Stomach smooth muscle (tissue), 2 donors: ENCODE measurements at regions not wholly inside any gene's neighbourhood (a gene's known extent, or its start where the extent isn't known, plus 50 kb on each side); places are given as distances from the start of the nearest gene placed in this dataset.

ENCODE experiments used
- H3K27ac ChIP-seq: one replicate; pipeline ENCODE4 v1.7.0; 2013; ENCODE audit warnings: mild to moderate bottlenecking, low read length, inconsistent platforms
- H3K27me3 ChIP-seq, 2 donors: one replicate each; pipeline ENCODE4 v1.7.0; 2013; ENCODE audit warnings: low read length in 2 of 2; ENCODE audit not compliant: insufficient read depth in 2 of 2, control insufficient read depth in 1 of 2
- H3K36me3 ChIP-seq, 2 donors: one replicate each; pipeline ENCODE4 v1.7.0; 2013; ENCODE audit warnings: low read length in 2 of 2; ENCODE audit not compliant: control insufficient read depth in 2 of 2, insufficient read depth in 2 of 2
- H3K4me1 ChIP-seq: one replicate; pipeline ENCODE4 v1.7.0; 2013; ENCODE audit warnings: low read length; ENCODE audit not compliant: control insufficient read depth, insufficient read depth
- H3K4me3 ChIP-seq, 2 donors: one replicate each; pipeline ENCODE4 v1.7.0; 2013; ENCODE audit warnings: low read length in 2 of 2
- H3K9ac ChIP-seq, 2 donors: one replicate each; pipeline ENCODE4 v1.7.0; 2013; ENCODE audit warnings: low read length in 2 of 2, mild to moderate bottlenecking in 1 of 2
- H3K9me3 ChIP-seq, 2 donors: one replicate each; pipeline ENCODE4 v1.7.0; 2013; ENCODE audit warnings: low read length in 2 of 2; ENCODE audit not compliant: control insufficient read depth in 2 of 2
- donor health status: healthy.
- donor health status: Pancreatic carcinoma.

DNA sequence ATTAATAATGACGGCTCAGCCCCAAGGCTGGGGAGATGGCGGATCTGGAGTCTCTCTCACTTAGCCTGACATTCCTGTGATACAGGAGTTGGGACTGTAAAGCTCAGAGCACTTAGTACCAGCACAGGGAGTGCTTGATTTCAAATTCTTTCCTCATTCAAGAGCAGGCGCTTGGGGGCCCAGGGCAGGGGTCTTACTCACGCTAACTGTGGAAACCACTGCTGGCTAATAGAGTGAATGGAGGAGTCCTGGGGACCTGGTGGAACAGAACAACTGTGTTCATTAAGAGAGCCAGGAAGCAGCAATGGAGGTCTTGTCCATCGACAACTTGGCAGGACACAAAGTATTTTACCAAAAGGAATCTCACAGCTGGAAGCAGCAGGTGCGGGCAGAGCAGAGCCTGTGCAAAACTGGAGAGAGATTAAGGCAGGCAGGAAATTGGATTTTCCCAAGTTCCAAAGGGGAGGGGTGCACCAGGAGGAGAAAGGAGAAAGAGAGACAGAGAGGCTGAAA is 358.9 kb downstream of the TNS1 start:
- Histone ChIP-seq H3K9me3 (no peaks in the 10 kb centered on the region), H3K27ac (no peak overlapping the region)

GRCh38 chr2:217642944-217643343 is 359.9 kb downstream of the TNS1 start:
- Histone ChIP-seq H3K4me3 (no peak overlapping the region), H3K4me1 (peaks cover 4% of the 10 kb centered on the region), H3K36me3 (peaks cover 0 to 2% of the 10 kb centered on the region in 2 donors), H3K9ac (no peak overlapping the region), H3K27ac (peak overlapping the region; percentile 25), H3K9me3 (no peaks in the 10 kb centered on the region), H3K27me3 (no peaks in the 10 kb centered on the region)

More for the DNA sequence above, 358.9 kb downstream of the TNS1 start:
- Histone ChIP-seq H3K4me1 (peaks cover 4% of the 10 kb centered on the region), H3K9ac (no peak overlapping the region), H3K27me3 (no peaks in the 10 kb centered on the region), H3K36me3 (peaks cover 0 to 2% of the 10 kb centered on the region in 2 donors), H3K4me3 (no peak overlapping the region)

- no peaks in the 10 kb centered on the region for H3K27me3 ChIP-seq
- peaks cover 0 to 2% of the 10 kb centered on the region in 2 donors for H3K36me3 ChIP-seq
- H3K9ac ChIP-seq, result no peak overlapping the region
- H3K4me3 ChIP-seq, result no peak overlapping the region
- H3K27ac ChIP-seq, result no peak overlapping the region
- no peaks in the 10 kb centered on the region for H3K9me3 ChIP-seq
- peaks cover 4% of the 10 kb centered on the region for H3K4me1 ChIP-seq
These were observed 360.8 kb downstream of the TNS1 start for GRCh38 chr2:217641960-217642359.

DNA sequence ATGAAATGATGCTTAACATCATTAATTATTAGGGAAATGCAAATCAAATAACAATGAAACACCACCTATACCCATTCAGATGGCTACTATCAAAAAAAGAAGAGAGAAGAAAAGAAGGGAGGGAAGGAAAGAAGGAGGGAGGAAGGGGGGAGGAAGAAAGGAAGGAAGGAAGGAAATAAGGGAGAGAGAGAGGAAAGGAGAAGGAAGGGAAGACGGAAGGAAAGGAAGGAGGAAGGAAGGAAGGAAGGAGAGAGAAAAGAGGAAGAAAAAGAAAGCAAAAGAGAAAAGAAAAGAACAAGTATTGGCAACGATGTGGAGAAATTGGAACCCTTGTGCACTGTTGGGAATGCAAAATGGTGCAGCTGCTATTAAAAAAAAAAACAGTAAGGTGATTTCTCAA is 363.3 kb downstream of the TNS1 start:
- no peak overlapping the region for H3K9ac ChIP-seq
- peaks cover 0 to 2% of the 10 kb centered on the region in 2 donors for H3K36me3 ChIP-seq
- no peaks in the 10 kb centered on the region for H3K27me3 ChIP-seq
- no peaks in the 10 kb centered on the region for H3K9me3 ChIP-seq
- no peak overlapping the region for H3K27ac ChIP-seq
- H3K4me3 ChIP-seq, result no peak overlapping the region
- peaks cover 4% of the 10 kb centered on the region for H3K4me1 ChIP-seq

DNA sequence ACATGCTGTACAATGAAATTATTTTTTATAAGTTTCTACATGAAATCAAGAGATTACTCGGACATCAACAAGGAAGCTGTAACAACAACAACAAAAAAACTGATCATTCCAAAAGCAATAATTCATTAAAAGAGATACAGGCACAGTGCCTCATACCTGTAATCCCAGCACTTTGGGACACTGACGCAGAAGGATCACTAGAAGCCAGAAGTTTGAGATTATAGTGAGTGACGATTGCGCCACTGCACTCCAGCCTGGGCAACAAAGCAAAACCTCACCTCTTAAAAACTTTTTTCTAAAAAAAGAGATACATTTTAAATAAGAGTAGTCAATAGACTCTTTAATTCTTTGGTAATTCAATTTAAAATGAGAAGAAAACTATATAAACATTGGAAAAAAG is 364.3 kb downstream of the TNS1 start:
- Histone ChIP-seq H3K4me3 (no peak overlapping the region), H3K27me3 (no peaks in the 10 kb centered on the region), H3K36me3 (peaks cover 0 to 2% of the 10 kb centered on the region in 2 donors), H3K27ac (no peak overlapping the region), H3K9ac (no peak overlapping the region), H3K4me1 (no peaks in the 10 kb centered on the region), H3K9me3 (no peaks in the 10 kb centered on the region)

DNA sequence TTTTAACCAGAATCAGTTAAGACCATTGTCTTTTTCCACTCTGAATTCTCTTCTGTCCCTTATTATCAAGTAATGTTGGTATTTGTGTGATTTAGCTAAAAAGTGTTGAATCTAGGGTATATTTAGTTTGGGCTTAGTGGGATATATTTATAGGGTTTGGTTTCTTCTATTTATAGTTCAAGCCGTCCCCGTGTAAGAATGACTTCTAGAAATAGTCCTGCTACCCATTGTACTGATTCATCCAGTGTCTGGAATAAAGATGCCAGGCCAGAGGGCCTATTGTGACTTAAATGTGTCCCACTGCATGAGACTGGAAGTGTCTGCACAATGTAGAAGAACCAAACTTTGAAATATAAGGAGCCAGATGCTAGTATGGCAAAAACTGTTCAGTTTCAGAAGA is 364.8 kb downstream of the TNS1 start:
- Histone ChIP-seq H3K9ac (no peak overlapping the region), H3K4me1 (no peaks in the 10 kb centered on the region), H3K9me3 (no peaks in the 10 kb centered on the region), H3K36me3 (peaks cover 0 to 2% of the 10 kb centered on the region in 2 donors), H3K27me3 (no peaks in the 10 kb centered on the region), H3K4me3 (no peak overlapping the region), H3K27ac (no peak overlapping the region)

DNA sequence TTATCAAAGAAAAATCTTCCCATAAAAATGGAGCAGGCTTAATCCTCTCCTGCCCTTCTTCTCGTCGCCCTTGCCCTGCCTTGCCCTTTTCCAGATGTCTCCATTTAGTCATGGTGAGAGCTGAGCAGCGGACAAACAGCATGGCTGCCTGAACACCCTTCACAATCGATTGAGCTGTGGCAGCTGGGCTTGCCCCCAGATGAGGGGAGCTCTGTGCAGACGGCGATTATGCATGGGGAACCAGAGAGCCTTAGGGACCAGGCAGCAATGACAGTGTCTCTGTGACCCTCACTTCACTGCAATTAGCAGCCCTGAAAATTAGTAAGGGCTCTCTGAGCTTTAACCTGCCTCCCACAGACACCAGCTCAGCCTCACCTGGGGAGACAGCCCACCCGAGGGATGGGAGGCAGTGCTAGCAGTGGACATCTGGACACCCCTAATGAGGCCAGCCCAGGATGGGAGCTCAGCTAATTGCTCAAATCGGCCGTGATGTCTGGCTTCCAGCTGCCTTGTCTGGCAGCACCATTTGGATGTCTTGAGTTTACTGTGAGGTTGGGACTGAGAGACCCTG is 365.7 kb downstream of the TNS1 start:
- no peaks in the 10 kb centered on the region for H3K27me3 ChIP-seq
- H3K9me3 ChIP-seq, result no peaks in the 10 kb centered on the region
- no peaks in the 10 kb centered on the region for H3K36me3 ChIP-seq
- H3K27ac ChIP-seq, result no peak overlapping the region
- H3K4me3 ChIP-seq, result no peak overlapping the region
- no peak overlapping the region for H3K9ac ChIP-seq
- H3K4me1 ChIP-seq, result peaks cover 3% of the 10 kb centered on the region

GRCh38 chr2:217636578-217636977 is 366.2 kb downstream of the TNS1 start:
- H3K4me1 ChIP-seq, result peaks cover 8% of the 10 kb centered on the region
- H3K36me3 ChIP-seq, result no peaks in the 10 kb centered on the region
- no peak overlapping the region for H3K27ac ChIP-seq
- no peak overlapping the region for H3K9ac ChIP-seq
- H3K4me3 ChIP-seq, result no peak overlapping the region
- H3K27me3 ChIP-seq, result no peaks in the 10 kb centered on the region
- no peaks in the 10 kb centered on the region for H3K9me3 ChIP-seq

DNA sequence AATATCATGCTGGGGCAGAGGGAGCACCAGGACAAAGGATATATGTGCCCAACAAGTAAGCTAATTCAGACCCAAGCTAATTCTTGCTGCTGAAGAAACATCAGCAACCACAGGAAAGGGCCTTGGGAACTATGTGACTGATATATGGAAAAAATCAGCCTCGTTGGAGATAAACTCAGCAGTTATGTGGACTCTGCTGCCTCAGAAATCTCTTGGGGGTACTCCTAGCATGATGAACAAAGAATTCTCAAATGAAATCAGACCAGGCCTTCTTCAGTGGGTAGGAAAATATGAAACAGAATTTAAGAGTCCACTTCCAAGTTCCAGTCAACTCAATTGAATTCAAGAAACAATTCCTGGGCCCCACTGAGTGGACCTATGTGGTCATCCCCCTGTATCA is 367.9 kb downstream of the TNS1 start:
- Histone ChIP-seq H3K4me3 (no peak overlapping the region), H3K27ac (no peak overlapping the region), H3K36me3 (no peaks in the 10 kb centered on the region), H3K27me3 (no peaks in the 10 kb centered on the region), H3K9ac (no peak overlapping the region), H3K4me1 (peaks cover 16% of the 10 kb centered on the region), H3K9me3 (no peaks in the 10 kb centered on the region)

DNA sequence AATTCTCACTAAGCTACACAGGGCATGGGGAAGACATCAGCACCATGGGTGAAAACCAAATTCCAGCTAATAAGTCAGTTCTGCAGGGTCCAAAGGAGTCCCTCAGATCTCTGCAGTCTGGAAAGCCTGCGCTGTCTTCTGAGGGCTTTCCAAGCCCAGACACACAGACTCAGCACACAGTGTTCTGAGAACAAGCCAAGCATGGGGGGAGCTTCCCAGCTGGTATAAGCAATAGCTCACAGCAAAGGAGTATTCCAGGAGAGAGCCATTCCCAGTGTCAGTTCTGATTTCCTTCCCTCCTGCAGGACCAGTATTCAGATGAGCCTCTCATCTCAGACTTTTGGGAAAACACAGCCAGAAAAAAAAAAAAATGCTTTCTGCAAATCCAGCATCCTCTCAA is 370.8 kb downstream of the TNS1 start:
- no peaks in the 10 kb centered on the region for H3K36me3 ChIP-seq
- peaks cover 30% of the 10 kb centered on the region for H3K4me1 ChIP-seq
- H3K27ac ChIP-seq, result no peak overlapping the region
- H3K4me3 ChIP-seq, result peak overlapping the region in 1 of 2 donors; percentile 15
- H3K27me3 ChIP-seq, result no peaks in the 10 kb centered on the region
- H3K9ac ChIP-seq, result no peak overlapping the region
- no peaks in the 10 kb centered on the region for H3K9me3 ChIP-seq

DNA sequence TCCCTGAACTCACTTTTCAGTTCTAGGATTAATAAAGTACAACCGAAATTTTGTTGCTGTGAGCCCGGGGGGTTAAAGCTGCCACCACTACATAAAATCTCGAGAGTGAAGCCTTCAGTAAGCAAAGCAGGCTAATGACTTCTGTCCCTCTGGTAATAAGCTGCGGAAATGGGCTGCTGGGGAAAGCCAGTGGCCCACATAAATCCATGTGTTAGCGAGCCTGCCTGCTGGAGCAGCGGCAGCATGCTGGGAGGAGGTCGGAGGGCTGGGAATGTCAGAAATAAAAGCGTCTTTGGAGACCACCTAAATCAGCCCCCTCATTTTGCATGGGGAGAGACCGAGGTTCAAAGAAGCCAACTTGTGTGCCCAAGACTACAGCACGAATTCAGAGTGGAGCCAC is 371.7 kb downstream of the TNS1 start:
- H3K27me3 ChIP-seq, result no peaks in the 10 kb centered on the region
- no peak overlapping the region for H3K4me3 ChIP-seq
- H3K9ac ChIP-seq, result no peak overlapping the region
- no peak overlapping the region for H3K27ac ChIP-seq
- H3K4me1 ChIP-seq, result peaks cover 30% of the 10 kb centered on the region
- H3K36me3 ChIP-seq, result no peaks in the 10 kb centered on the region
- H3K9me3 ChIP-seq, result no peaks in the 10 kb centered on the region
